Endodermal cell (in vitro differentiated cells): ENCODE measurements at regions not wholly inside any gene's neighbourhood (a gene's known extent, or its start where the extent isn't known, plus 50 kb on each side); places are given as distances from the start of the nearest gene placed in this dataset.
A peak's percentile ranks its signal among the peaks of the same experiment; 100 is the strongest.

Source experiments
- DNase-seq: peaks from one replicate; pipeline ENCODE4 v3.0.0-alpha.2; 2017
- H3K27ac ChIP-seq: 2 replicates; pipeline ENCODE4 v1.5.1; 2013; ENCODE audit warnings: mild to moderate bottlenecking, low read depth, low read length, moderate library complexity
- H3K27me3 ChIP-seq: 2 replicates; pipeline ENCODE4 v1.6.1; 2013; ENCODE audit warnings: mild to moderate bottlenecking, low read length, moderate library complexity; ENCODE audit not compliant: insufficient read depth, control insufficient read depth, poor library complexity, severe bottlenecking
- H3K36me3 ChIP-seq: 2 replicates; pipeline ENCODE4 v1.7.0; 2013; ENCODE audit warnings: mild to moderate bottlenecking, low read length, moderate library complexity; ENCODE audit not compliant: control insufficient read depth, insufficient read depth
- H3K4me1 ChIP-seq: one replicate; pipeline ENCODE4 v1.7.0; 2013; ENCODE audit warnings: low read length; ENCODE audit not compliant: control insufficient read depth, insufficient read depth
- H3K4me3 ChIP-seq: 2 replicates; pipeline ENCODE4 v1.5.1; 2013; ENCODE audit warnings: mild to moderate bottlenecking, low read length, moderate library complexity
- H3K9ac ChIP-seq: 2 replicates; pipeline ENCODE4 v1.6.1; 2013; ENCODE audit warnings: mild to moderate bottlenecking, low read length, moderate library complexity; ENCODE audit not compliant: poor library complexity, severe bottlenecking; ENCODE audit errors: extremely low read depth
- H3K9me3 ChIP-seq: 2 replicates; pipeline ENCODE4 v1.6.1; 2013; ENCODE audit warnings: mild to moderate bottlenecking, low read length, moderate library complexity; ENCODE audit not compliant: control insufficient read depth
- H3K27ac Mint-ChIP-seq: 2 replicates; pipeline ENCODE4 v1.8.0; 2020; ENCODE audit warnings: mixed read lengths
- H3K27me3 Mint-ChIP-seq: 2 replicates; pipeline ENCODE4 v1.8.0; 2021; ENCODE audit warnings: mild to moderate bottlenecking, mixed read lengths; ENCODE audit not compliant: insufficient read depth
- H3K36me3 Mint-ChIP-seq: 2 replicates; pipeline ENCODE4 v1.8.0; 2020; ENCODE audit warnings: low read depth, mixed read lengths
- H3K4me1 Mint-ChIP-seq: 2 replicates; pipeline ENCODE4 v1.8.0; 2020; ENCODE audit warnings: mixed read lengths
- H3K4me3 Mint-ChIP-seq: 2 replicates; pipeline ENCODE4 v1.8.0; 2020; ENCODE audit warnings: mild to moderate bottlenecking, moderate library complexity, mixed read lengths
- H3K9me3 Mint-ChIP-seq: 2 replicates; pipeline ENCODE4 v1.8.0; 2020; ENCODE audit warnings: mild to moderate bottlenecking, mixed read lengths
- WGBS, 2 experiments: methylation state at CpG; one replicate each; pipeline versions ENCODE4 v1.1.5 to v1.1.7; 2013; ENCODE audit warnings: missing lambda C conversion rate in 2 of 2, mixed read lengths in 1 of 2; ENCODE audit not compliant: insufficient coverage in 1 of 2, insufficient read length in 1 of 2; 5-methylcytosine and 5-hydroxymethylcytosine counted together
- TF ChIP-seq, protein P1 (sequence below): fragments of 200-600 bp; sonication (generic); conservative IDR thresholded peaks from 2 replicates; pipeline ENCODE4 v1.5.0; 2021; ENCODE audit warnings: antibody characterized with exemption, mild to moderate bottlenecking

DNA sequence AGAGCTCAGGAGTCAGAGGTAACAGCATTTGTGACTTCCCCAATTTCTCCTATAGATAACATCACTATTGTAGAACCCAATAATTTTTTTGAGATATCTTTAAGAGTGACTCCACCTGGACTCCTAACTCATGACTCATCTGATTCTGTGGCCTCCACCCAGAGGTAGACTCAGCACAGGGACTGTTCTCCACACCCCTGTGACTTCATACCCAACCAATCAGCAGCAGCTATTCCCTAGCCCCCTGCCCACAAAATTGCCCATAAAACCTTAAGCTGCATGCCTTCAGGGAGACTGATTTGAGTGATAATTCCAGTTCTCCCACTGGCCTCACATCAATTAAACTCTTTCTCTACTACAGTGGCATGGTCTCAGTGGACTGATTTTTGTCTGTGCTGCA lies 475.4 kb upstream of the FAT3 start:
- Histone ChIP-seq H3K9ac (no peak overlapping the region), H3K4me1 (peaks cover 5% of the 10 kb centered on the region), H3K27me3 (no peaks in the 10 kb centered on the region), H3K36me3 (no peaks in the 10 kb centered on the region), H3K9me3 (peaks cover 14% of the 10 kb centered on the region), H3K4me3 (no peak overlapping the region), H3K27ac (no peak overlapping the region)
- no peak overlapping the region for H3K27ac Mint-ChIP-seq
- TF ChIP-seq, protein P1, sequence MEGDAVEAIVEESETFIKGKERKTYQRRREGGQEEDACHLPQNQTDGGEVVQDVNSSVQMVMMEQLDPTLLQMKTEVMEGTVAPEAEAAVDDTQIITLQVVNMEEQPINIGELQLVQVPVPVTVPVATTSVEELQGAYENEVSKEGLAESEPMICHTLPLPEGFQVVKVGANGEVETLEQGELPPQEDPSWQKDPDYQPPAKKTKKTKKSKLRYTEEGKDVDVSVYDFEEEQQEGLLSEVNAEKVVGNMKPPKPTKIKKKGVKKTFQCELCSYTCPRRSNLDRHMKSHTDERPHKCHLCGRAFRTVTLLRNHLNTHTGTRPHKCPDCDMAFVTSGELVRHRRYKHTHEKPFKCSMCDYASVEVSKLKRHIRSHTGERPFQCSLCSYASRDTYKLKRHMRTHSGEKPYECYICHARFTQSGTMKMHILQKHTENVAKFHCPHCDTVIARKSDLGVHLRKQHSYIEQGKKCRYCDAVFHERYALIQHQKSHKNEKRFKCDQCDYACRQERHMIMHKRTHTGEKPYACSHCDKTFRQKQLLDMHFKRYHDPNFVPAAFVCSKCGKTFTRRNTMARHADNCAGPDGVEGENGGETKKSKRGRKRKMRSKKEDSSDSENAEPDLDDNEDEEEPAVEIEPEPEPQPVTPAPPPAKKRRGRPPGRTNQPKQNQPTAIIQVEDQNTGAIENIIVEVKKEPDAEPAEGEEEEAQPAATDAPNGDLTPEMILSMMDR = no peak
- peaks cover 5% of the 10 kb centered on the region for H3K9me3 Mint-ChIP-seq
- H3K4me1 Mint-ChIP-seq = peaks cover 6% of the 10 kb centered on the region
- H3K27me3 Mint-ChIP-seq = no peaks in the 10 kb centered on the region
- H3K4me3 Mint-ChIP-seq = no peak overlapping the region
- H3K36me3 Mint-ChIP-seq = peaks cover 3% of the 10 kb centered on the region
- DNase-seq = no peak

DNA sequence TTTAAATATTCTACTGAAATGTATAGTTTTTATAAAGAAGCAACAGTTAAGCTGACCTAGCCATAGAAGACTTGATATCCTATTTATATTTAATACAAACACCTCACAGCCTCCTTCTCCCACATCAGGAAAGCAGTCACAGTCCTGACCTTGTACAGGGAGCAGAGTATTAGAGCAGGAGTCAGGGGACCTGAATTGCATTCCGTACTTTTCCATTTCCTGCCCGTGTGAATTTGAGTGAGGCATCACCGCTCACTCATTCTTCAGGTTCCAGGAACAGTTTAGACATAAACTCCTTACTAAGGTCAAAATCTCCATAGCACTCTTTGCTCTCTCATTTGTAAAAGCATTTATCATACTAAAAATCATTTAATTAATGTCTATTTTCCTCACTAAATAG lies 482.5 kb upstream of the FAT3 start:
- Histone ChIP-seq H3K9me3 (no peaks in the 10 kb centered on the region), H3K27ac (no peak overlapping the region), H3K9ac (no peak overlapping the region), H3K4me3 (no peak overlapping the region), H3K36me3 (no peaks in the 10 kb centered on the region), H3K27me3 (no peaks in the 10 kb centered on the region), H3K4me1 (no peaks in the 10 kb centered on the region)
- H3K27me3 Mint-ChIP-seq = no peaks in the 10 kb centered on the region
- WGBS, 2 experiments = 86 to 91% methylated on average over 3 of the region's 3 CpGs
- no peak for DNase-seq
- peaks cover 5% of the 10 kb centered on the region for H3K36me3 Mint-ChIP-seq
- H3K9me3 Mint-ChIP-seq = peaks cover 5% of the 10 kb centered on the region
- peaks cover 3% of the 10 kb centered on the region for H3K4me1 Mint-ChIP-seq
- TF ChIP-seq, protein P1 = no peak
- H3K27ac Mint-ChIP-seq = no peak overlapping the region
- no peak overlapping the region for H3K4me3 Mint-ChIP-seq

DNA sequence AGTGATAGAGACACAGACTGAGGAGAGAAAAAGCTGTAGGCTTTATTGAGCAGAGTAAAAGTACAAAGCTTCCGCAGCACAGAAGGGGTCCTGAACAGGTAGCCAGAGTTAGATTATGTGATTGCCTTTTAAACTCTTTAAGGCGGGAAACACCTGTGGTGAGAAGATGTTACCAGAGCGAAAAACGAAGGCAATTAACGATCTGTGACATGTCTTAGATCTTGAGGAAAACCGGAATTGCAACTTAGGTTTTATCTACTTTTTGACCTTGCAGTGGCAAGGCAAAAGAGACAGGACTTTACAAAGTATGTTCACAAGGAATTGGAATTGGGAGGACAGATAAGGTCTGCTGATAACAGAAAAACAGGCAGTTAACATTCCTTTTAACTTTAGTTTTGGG lies 493.6 kb upstream of the FAT3 start:
- Mint-ChIP-seq H3K4me3 (peak overlapping the region; percentile 17), H3K4me1 (peaks cover 33% of the 10 kb centered on the region), H3K27ac (peak overlapping the region; percentile 86), H3K9me3 (peaks cover 29% of the 10 kb centered on the region), H3K36me3 (peaks cover 11% of the 10 kb centered on the region), H3K27me3 (no peaks in the 10 kb centered on the region)
- Histone ChIP-seq H3K9me3 (peaks cover 31% of the 10 kb centered on the region), H3K27ac (no peak overlapping the region), H3K27me3 (no peaks in the 10 kb centered on the region), H3K4me3 (peak overlapping the region; percentile 20), H3K9ac (no peak overlapping the region), H3K36me3 (no peaks in the 10 kb centered on the region), H3K4me1 (peaks cover 13% of the 10 kb centered on the region)
- TF ChIP-seq, protein P1 = no peak
- 59 to 64% methylated on average over 6 of the region's 6 CpGs for WGBS, 2 experiments
- DNase-seq = peak; percentile 66
